Muscle of arm (tissue), 1 donor: ENCODE measurements at regions not wholly inside any gene's neighbourhood (a gene's known extent, or its start where the extent isn't known, plus 50 kb on each side); places are given as distances from the start of the nearest gene placed in this dataset.

ENCODE experiments used
- DNase-seq: peaks from one replicate; pipeline ENCODE4 v3.0.0-alpha.2; 2013

DNA sequence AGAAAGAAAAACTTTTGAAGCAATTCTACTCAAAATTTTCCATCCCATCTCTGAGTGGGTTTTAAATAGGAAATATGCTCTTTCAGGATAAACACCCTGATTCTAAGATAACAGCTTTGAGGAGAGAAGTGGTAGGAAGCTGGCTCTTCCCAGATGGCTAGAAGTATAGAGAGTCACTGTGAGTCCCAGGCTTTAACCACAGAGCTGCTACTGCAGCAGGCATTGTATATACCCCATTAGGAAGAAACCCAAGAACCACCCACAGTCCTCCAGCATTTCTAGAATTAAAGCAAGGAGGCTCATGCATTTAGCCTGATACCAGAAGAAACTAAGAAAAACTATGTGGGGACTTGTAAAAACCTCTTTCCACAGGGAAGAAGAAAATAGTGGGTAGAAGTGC is 1405.6 kb upstream of the TENM4 start:
- no peak for DNase-seq

DNA sequence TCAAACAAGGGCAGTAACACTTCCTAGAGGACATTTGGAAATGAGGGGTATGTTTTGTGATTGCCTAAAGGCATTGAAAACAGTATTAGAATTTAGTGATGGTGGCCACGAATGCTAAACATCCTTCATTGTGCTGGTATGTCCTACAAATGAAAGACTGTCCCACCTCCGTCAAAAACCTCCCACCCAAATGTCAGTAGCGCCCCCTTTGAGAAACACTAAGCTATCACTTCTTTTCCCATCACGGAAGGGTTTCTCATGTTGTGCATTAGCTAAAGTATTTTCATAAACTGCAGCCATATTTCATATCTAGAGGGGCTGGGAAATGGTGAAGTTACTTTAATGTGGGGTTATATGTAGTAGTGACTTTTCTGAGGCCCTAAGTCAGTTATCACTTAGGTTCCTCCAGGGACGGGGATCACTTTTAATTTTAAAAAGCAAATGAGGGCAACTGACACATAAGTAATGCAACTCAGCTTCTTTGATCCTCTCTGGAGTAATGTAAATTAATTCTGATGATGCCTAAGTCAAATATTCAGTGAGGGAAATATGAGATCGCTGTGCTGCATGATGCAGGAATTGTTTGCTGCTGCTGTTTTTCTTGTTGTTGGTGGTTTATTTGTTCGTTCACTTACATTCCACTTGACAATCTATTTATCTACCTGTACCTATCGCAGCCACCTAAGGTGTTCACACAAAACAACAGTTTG is 1403.4 kb upstream of the TENM4 start:
- DNase-seq, result no peak

DNA sequence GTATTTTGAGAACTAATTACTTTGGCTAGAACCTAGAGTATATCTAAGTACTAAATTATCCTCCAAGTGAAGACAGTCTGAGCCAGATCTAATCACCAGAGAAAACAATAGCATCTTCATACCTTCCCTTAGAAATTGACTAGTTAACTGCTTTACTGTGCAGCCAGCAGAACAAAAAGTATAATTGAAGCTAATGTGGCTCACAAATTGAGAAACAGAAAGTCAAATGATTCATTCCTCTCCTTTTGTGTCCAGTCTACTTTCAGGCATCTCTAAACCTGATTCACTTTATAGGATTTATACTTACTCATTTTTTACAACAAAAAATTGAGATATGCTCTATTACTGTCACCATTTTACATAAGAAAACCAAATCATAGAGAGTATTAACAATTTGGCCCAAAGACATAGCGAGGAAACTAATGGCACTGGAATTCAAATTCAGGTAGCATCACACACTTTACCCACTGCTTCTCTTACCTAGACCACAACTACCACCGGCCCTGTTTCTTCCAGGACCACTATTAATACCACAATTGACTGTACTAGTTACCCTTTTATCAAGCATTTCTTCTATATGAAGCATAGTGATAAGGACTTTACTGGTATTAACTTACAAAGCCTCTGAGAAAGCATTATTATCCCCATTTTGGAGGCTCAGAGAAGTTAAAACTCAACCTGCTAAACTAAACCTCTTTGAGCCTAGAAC is 1402.6 kb upstream of the TENM4 start:
- DNase-seq, result no peak

DNA sequence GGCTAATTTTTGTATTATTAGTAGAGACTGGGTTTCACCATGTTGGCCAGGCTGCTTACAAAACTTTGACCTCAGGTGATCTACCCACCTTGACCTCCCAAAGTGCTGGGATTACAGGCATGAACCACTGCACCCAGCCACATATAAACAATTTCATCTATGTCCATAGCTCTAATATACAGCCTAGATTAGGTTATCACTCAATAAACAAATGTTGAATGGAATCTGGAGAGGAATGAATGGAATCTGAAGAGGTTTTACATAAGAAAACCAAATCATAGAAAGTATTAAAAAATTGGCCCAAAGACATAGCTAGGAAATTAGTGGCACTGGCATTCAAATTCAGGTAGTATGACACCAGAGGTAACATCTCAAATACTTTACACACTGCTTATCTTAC is 1401.4 kb upstream of the TENM4 start:
- DNase-seq, result no peak

DNA sequence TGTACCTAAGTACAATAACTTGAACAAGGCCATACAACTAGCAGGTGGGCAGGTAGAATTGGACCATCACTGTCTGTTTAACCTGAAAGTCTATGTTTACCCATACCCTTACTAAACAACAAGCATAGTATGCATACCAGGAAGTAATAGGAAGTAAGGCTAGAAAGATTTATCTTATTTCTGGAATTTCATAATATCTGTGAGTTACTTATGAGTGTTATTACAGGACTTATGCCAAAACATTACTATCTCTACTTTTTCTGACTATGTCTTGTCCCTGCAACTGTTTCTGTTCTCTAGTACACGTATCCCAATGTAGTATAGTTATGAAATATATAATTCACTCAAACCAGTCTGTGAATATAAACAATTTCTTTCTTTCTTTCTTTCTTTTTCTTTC is 1400.8 kb upstream of the TENM4 start:
- no peak for DNase-seq

DNA sequence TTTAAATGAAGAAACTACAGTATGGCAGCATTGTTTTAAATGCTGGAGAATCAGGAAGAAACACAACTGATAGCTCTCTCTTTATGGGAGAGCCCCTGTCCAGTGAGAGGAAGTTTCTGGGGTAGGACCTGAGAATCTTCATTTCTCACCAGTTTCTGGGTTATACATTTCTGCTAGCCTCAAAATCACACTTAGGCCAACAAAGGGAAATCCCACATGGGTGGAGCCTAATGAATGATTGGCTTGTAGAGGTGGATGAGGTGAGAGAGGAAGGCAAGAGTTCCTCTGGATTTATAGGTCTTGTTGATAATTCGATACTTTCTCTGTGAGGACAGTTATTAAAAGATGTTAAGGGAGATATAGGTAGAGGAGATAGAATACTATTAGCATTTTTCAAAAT is 1397.3 kb upstream of the TENM4 start:
- no peak for DNase-seq

DNA sequence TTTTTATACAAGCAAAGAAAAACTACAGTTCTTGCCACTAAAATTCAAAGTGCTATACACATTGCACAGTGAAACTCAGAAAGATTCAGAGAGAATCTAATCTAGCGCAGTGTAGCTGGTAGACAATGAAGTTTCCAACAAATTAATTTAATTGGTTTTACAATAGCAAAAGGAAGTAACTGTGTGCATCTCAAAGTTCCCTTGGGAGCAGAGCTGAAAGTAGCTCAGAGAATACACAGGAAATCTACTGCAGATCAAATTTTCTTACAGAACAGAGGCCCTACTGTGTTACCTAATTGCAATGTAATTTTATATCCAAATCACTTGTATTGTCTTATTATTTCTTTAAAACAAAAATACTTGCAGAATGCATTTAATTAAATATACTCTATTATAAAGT is 1396.2 kb upstream of the TENM4 start:
- no peak for DNase-seq

DNA sequence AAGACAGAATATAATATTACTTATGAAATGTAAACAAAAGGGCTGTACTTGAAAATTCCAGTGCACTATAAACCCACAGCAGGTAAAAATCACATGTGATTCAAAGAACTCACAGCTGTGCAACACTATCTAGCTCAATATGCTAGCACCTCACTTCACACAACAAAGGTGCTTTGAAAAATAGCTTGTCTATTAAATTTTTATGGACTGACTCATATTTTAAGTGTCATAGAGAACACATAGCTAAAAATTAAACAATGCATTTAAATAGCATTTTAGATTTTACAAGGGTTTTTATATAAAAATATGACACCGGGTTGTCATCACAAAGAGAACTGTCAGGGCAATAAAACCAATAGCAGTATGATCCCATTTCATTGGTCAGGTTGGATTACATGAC is 1390.5 kb upstream of the TENM4 start:
- no peak for DNase-seq

DNA sequence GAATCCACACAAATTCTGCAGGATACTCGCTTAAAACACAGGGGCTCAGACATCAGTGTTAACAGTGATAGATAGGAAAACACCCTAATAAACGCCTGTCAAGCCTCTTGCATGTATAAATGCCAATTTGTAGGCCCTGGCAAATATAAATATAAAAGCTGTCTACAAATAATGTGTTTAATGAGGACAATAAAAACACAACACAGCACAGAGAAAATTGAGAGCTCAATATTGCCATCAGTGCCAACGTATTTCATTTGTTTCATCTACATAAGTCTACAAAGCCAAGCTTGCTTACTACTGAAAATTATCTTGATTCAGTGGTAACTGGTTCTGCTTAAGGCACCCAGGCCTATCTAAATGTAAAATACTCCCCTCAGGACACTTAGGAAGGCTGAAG is 1387.0 kb upstream of the TENM4 start:
- DNase-seq, result no peak

DNA sequence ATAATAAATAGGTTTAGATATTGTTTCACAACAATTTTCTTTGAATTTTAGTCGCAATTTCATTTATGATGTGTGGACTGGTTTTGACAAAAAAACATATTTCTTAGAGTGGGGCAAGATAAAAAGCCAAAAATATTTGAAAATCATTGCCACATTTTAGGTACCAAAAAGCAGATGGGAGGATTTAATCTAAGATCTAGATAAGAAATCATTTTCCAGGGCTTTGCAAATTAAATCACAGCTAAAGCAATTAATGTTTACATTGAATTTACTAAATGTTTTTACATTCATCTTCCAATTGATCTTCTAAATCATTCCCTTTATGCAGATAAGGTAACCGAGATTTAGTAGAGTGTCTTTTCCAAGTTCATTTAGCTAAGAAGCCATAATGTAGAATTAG is 1386.0 kb upstream of the TENM4 start:
- no peak for DNase-seq

DNA sequence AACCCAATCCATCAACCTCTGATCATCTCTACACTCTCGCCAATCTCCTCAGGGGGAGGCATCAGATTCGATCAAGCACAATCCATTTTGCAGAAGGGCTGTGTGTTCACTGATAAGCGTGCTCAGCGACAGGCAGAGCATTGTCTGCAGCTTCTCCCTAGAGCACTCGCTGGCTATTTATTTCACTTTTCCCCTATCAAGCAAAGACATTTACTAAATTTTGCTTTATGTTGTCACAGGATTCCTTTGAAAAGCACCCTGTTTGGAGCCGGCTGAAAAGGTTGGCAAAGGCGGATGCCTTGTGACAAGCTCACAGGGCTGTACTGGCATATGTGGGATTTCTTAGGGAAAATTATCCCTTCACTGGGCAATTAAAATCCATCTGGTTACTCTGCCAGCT is 1381.5 kb upstream of the TENM4 start:
- DNase-seq, result no peak

DNA sequence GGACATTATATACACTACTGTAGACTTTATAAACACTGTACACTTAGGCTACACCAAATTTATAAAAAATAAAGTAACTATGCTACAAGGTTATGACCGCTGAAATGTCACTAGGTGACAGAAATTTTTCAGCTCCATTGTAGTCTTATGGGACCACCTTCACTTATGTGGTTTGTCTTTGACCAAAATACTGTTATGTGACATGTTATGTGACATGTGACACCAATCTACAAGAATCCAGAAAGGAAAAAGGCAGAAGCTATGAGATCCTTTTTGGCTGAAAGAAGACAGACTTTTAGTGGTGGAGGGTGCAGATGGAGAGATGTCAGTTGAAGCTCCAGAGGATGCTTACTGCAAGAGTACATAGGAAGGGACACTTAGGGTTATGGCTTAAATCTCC is 1378.4 kb upstream of the TENM4 start:
- DNase-seq, result no peak

DNA sequence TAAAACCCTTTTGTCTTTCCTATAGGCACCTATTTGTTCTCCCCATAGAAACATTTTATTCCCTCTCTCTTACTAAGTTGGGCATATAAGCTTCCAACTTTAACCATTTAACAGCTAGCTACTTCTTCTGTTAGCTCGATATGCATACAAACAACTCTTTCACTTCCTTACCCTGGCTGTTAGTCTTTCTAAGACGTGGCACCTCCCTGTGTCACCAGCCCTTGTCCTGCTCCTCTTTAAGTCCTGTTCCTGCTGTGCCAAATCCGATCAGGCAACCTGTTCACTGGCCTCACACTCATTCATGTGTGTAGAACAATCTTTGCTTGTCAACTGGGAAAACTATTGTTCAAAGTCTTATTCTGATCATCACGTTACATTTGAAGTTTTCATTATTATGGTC is 1376.1 kb upstream of the TENM4 start:
- DNase-seq, result no peak

DNA sequence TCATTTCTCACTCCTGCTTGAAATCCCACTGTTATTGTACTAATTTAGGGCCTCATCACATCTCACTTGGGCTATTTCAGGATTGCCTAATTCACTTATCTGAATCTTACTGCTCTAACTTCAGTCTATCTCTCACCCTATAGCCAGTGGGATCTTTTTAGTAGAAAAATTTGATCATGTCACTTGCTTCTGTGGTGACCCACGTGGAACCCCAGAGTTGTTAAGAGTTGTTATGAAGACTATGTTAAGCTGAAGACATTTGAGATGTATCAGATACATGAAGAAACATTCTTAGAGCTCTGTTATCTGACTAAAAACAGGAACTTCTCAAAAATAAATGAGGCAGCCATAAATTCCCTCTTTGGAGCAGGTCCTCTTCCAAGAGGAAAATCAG is 1375.6 kb upstream of the TENM4 start:
- DNase-seq, result no peak

DNA sequence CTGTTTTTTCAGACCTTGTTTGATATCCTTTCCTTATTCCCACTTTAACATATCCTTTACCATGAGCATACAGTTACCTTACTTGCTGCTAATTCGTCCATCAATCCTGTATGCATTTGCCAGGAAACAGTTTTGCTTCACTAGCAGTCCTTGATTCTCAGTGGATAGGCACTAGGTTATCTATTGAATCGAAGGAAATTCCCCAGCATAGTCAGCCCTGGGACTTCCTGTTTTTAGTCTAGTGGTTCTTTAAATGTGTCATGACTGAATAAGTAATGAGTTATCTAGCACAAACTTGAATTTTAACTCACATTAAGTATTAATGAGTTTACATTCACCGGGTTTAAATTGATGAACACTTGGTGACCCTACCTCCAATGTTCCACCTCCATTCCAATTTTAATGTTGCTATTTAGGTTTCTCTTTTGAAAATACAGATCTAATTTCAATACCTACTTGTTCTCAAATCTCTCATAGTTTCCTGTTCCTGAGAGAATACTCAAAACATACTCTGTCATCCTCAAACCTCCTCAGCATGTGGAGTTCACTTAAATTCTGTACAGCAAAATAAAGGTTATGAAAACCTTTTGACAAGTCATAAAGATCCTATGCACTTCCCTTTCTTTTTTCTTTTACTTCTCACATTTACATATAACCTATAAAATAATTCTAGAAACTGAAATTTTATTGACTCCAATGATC is 1375.1 kb upstream of the TENM4 start:
- no peak for DNase-seq

DNA sequence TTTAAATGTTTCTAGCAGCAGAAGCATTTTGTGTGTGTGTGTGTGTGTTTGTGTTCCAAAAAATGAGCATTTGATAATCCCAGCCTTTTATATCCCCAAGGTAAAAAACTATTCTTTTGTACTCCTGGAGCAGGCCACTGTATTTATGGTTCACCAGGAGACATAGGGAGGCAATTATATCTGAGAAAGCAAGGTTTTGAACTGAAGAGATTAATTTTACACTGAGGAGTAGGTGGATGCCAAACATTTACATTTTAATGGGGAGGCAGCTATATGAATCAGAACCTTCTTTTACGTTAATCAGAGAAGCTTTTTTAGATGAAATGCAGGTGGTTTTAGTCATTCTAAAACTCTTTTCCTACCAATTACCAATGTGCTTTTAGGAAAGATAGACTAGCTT is 1374.0 kb upstream of the TENM4 start:
- DNase-seq, result no peak

DNA sequence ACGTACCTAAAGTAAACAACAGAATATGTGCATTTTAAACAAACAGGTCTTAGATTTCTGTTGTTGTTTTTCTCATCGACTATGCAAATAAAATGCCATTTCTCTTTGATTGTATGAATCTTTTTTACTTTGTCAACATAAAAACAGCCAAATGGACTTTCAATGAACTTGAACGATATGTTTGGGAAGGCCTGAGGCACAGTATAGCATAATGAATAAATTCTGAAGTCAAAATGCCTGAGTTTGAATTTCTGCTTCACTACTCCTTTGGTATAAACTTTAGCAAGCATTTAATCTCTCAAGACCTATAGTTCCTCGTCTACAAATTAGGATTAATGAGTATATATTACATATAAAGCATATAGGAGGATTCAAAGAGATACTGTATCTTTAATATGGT is 1369.9 kb upstream of the TENM4 start:
- no peak for DNase-seq

DNA sequence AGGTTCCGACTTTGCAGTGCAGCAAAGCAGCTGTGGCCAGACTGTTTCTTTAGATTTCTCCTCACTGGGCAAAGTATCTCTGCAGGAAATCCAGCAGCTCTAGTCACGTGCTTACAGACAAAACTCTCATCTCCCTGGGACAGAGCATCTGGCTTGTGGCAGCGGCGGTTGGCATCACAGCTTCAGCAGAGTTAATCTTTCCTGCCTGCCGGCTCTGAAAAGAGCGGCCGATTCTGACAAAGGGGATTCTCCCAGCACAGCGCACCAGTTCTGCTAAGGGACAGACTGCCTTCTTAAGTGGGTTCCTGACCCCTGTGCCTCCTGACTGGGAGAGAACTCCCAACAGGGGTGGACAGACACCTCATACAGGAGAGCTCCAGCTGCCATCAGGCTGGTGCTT is 1357.3 kb upstream of the TENM4 start:
- no peak for DNase-seq

DNA sequence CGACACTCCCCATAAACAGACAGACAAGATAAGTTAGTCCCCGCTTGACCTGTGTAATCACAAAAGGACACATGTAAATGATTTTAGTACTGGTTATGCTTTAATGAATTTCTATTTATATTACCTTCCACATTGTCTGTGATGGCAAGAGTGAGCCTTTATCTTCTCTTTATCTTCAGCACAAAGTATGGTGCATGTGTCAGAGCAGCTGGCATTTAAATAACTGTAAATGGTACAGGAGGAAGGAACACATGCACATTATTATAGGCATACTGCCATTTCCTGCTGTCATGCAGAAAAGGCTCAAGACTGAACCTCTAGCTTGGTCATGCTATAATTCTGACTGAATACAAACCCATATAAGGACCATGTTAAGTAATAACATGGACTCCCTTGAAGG is 1342.7 kb upstream of the TENM4 start:
- no peak for DNase-seq

DNA sequence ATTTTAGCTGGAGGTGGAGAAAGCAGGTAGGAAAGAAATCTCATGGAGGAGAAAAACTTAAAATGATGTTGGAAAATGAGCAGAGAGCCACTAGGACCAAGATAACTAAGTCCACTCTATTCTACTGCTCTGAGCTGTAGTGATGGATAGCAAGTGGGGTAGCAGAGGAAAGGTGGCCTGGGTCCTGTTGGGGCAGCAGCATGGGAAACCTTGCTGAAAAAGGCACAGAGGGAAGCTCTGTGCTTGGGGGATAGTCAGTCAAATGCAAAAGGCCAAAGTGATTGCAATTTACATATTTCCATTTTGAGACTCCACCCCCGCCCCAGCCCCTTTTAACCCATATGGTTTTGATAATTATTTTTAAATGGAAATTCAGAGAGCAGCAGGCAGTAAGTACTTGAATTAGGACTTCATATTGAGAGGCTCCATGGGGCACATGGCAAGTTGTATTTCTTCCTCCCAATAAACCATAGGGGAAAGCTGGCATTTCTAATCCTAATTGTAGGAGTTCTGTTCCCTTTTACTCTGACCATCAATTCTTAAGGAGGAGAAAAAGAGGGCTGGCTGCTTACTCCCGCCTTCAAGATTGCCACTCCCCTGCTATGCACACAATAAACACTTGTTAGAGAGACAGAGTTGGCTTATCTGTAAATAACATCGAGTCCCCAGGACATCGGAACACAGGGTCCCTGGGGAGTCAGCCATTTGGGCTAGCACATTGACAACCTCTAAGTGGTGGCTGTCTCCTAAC is 1341.5 kb upstream of the TENM4 start:
- no peak for DNase-seq

DNA sequence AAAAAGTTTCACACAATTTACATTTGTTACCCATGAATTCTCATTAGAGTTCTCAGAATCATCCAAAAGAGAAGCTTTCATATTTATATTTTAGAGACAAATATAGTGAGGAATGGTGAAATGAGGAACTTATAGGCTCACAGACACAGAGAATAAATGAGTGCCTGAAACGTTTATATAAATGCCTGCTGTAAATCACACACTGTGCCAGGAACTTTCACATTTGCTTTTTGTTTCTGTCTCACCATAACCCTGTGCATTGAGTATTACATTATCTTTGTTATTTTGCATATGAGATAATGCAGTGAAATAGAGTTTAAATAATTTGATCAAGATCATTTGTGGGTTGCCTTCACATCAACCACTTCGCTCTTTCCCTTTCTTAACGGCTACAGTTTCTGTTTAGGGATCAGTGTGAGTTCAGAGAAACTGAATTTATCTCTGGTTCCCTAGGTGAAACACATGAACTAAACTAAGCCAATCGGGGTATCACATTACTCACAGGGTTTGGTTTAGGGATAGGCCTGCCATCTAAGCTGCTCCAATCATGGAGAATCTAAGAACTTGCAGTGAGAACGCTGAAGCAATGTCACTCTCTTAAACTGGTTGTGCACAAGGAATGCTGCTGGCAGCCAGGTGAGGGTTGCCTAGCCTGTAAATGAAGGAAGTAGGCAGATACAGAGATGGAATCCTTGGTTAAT is 1339.2 kb upstream of the TENM4 start:
- DNase-seq, result no peak

DNA sequence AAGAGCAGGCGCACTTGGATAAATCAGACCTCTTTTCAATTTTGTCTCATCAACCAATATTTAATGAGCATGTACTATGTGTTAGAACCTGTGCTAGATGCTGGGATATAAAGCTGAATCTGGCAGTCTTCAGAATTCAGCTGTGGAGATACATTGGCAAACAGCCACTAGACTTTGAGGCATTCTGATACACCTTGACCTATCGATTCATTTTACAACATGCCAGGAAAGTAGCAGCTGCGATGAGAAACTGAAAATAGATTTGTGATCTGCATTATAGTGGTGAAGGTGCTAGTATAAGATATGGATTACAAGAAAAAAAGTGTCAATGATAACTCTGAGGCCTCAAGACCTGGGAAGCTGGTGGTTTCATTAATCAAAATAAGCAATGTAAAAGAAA is 1338.1 kb upstream of the TENM4 start:
- DNase-seq, result no peak
